Left ventricle myocardium inferior (tissue), 1 donor: ENCODE measurements at regions not wholly inside any gene's neighbourhood (a gene's known extent, or its start where the extent isn't known, plus 50 kb on each side); places are given as distances from the start of the nearest gene placed in this dataset.

ENCODE experiments used
- DNase-seq: peaks from one replicate; pipeline ENCODE4 v3.0.0-alpha.2; 2020
- H3K27ac ChIP-seq: fragments of 200-600 bp; replicated peaks from 2 replicates; pipeline ENCODE4 v1.8.0; 2021
- H3K27me3 ChIP-seq: fragments of 200-600 bp; 2 replicates; pipeline ENCODE4 v1.8.0; 2021; ENCODE audit warnings: low read depth
- H3K36me3 ChIP-seq: fragments of 200-600 bp; 2 replicates; pipeline ENCODE4 v1.8.0; 2021
- H3K4me1 ChIP-seq: fragments of 200-600 bp; 2 replicates; pipeline ENCODE4 v1.8.0; 2021
- H3K4me3 ChIP-seq: fragments of 200-600 bp; 2 replicates; pipeline ENCODE4 v1.8.0; 2021; ENCODE audit warnings: mild to moderate bottlenecking, moderate library complexity
- H3K9me3 ChIP-seq: fragments of 200-600 bp; replicated peaks from 2 replicates; pipeline ENCODE4 v1.8.0; 2021
- intact Hi-C: fragments of 100-400 bp; cut with micrococcal nuclease; formaldehyde crosslinking; loops from one replicate; pipeline ENCODE4 v1.11.0; 2022
- TF ChIP-seq, protein P1 (sequence below): fragments of 200-600 bp; IDR thresholded peaks from 2 replicates; pipeline ENCODE4 v1.8.0; 2021; ENCODE audit warnings: antibody characterized with exemption, mild to moderate bottlenecking, borderline replicate concordance
- donor health status: DM: no; HTN: yes; CAD: no; lungs with severe emphysema.

DNA sequence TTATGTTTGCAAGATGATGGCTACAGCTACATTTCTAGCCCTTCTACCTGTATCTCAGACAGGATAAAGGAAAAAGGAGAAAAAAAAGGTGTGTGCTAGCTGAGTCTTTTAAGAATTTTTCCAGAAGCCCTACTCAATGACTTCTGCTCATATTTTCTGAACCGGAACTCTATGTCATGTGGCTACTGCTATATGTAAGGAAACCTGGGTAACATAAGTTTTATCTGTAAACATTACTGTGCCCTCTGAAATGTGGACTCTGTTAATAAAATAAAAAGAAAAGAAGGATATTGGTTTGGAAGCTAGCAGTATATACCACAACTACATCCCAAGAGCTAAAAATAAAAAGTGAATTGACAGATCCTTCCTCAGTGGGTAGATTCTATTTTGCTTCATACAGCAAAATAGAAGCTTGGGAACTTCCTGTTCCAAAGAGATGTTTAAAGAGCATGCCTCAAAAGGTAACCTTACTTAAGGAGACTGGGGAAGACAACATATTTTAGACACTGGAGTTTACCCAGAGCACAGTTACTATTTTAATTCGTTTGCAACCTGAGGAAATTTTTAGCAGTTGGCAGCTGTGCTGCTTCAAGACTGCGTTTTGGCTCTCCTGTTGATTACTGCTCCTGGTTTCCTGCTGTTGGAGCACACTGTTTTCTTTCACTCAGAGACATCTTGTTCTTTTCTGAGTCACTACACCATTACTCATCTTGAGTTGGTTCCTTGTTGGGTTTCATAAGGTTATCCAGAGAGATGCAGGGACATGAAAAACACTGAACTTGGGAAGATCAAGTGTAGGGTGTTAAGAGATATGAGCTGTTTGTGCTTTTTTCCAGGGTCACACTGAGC is 280.7 kb downstream of the NFKBIZ start:
- Histone ChIP-seq H3K27me3 (no peaks in the 10 kb centered on the region), H3K9me3 (peaks cover 4% of the 10 kb centered on the region), H3K4me1 (peaks cover 16% of the 10 kb centered on the region), H3K4me3 (no peak overlapping the region), H3K36me3 (no peaks in the 10 kb centered on the region), H3K27ac (peak overlapping the region; percentile 83)
- TF ChIP-seq, protein P1, sequence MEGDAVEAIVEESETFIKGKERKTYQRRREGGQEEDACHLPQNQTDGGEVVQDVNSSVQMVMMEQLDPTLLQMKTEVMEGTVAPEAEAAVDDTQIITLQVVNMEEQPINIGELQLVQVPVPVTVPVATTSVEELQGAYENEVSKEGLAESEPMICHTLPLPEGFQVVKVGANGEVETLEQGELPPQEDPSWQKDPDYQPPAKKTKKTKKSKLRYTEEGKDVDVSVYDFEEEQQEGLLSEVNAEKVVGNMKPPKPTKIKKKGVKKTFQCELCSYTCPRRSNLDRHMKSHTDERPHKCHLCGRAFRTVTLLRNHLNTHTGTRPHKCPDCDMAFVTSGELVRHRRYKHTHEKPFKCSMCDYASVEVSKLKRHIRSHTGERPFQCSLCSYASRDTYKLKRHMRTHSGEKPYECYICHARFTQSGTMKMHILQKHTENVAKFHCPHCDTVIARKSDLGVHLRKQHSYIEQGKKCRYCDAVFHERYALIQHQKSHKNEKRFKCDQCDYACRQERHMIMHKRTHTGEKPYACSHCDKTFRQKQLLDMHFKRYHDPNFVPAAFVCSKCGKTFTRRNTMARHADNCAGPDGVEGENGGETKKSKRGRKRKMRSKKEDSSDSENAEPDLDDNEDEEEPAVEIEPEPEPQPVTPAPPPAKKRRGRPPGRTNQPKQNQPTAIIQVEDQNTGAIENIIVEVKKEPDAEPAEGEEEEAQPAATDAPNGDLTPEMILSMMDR = no peak
- intact Hi-C loops = no loop called here
- DNase-seq = peak; percentile 18

DNA sequence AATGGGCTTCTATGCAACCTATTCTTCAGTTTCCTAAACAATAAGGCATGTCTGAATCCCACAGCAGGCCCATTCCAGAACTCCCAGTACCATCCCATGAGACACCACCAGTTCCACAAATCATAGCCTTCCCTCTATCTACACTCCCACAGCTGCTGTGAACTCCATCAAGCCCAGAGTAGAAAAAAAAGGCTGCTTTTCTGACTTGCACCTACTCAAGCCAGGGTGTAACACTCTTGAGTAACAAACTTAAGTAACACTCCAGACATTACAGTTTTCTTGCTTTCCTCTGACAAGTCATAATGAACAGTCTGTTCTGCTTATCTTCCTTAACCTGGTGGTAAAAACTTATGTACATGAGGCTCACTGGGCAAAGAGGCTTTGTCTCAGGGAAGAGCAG is 283.1 kb downstream of the NFKBIZ start:
- DNase-seq = no peak
- H3K4me1 ChIP-seq = peaks cover 16% of the 10 kb centered on the region
- H3K27me3 ChIP-seq = no peaks in the 10 kb centered on the region
- no peak overlapping the region for H3K4me3 ChIP-seq
- TF ChIP-seq, protein P1 = no peak
- intact Hi-C loops = no loop called here
- peak overlapping the region; percentile 83 for H3K27ac ChIP-seq
- H3K36me3 ChIP-seq = no peaks in the 10 kb centered on the region
- H3K9me3 ChIP-seq = peaks cover 4% of the 10 kb centered on the region

DNA sequence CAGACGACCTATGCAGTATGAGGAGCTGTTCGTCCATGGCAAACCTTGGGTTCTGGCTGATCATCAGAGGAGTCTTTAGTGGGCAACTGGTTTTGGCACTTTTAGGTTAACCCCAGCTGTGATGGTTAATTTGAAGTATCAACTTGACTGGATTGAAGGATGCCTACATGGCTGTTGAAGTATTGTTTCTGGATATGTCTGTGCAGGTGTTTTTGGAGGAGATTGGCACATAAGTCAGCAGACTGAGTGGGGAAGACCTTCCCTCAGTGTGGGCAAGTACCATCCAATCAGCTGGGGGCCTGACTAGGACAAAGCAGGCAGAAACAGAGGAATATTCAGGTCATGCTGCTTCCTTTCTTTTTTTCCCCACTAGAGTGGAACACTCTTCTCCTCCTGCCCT is 284.1 kb downstream of the NFKBIZ start:
- intact Hi-C loops = no loop called here
- Histone ChIP-seq H3K4me3 (no peak overlapping the region), H3K27ac (peak overlapping the region; percentile 76), H3K4me1 (peaks cover 16% of the 10 kb centered on the region), H3K9me3 (no peaks in the 10 kb centered on the region), H3K27me3 (no peaks in the 10 kb centered on the region), H3K36me3 (no peaks in the 10 kb centered on the region)
- DNase-seq = no peak
- TF ChIP-seq, protein P1 = no peak

DNA sequence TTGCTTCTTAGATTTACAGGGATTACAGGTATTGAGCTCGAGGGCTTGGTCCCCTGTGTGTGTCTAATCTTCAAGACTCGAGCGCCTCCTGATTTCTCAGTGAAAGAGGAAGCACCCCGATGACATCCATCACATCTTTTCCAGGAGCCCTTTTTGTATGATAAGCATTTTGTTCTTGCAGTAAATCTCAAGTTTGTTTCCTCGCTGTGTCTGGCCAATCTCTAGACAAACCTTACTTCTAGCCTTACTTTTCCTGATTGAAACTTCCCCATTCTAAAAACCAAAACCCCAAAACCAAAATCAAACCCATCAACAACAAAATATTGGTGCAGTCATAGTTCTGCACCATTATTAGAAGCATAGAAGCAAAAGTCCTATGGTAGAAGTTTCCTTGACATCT is 286.0 kb downstream of the NFKBIZ start:
- Histone ChIP-seq H3K27me3 (no peaks in the 10 kb centered on the region), H3K4me3 (no peak overlapping the region), H3K36me3 (no peaks in the 10 kb centered on the region), H3K9me3 (no peaks in the 10 kb centered on the region), H3K27ac (no peak overlapping the region), H3K4me1 (peaks cover 7% of the 10 kb centered on the region)
- TF ChIP-seq, protein P1 = no peak
- no peak for DNase-seq
- intact Hi-C loops = no loop called here

DNA sequence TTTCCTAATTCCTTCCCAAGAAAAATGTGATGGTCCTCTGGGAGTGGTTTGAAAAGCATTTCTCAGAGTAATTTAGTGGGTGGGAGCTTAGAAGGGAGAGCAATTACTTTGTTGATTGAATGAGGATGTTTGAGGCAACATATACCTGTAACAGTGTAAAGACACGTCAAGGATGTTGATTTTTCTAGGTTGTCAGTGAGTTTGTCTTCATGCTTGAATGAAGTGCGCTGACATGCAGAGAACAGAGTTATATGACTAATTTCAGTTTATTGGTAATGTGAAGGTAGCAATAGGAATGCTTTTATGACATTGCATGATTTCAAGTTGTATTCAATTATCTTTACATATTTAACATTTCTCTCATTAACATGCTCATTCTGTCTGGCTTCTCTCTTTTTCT is 286.9 kb downstream of the NFKBIZ start:
- no peaks in the 10 kb centered on the region for H3K27me3 ChIP-seq
- intact Hi-C loops = no loop called here
- H3K27ac ChIP-seq = no peak overlapping the region

More for the DNA sequence above, 286.9 kb downstream of the NFKBIZ start:
- TF ChIP-seq, protein P1 = no peak
- DNase-seq = no peak
- Histone ChIP-seq H3K36me3 (no peaks in the 10 kb centered on the region), H3K4me3 (no peak overlapping the region), H3K9me3 (no peaks in the 10 kb centered on the region), H3K4me1 (peaks cover 5% of the 10 kb centered on the region)
